IMR-90 (cell line): ENCODE measurements at regions not wholly inside any gene's neighbourhood (a gene's known extent, or its start where the extent isn't known, plus 50 kb on each side); places are given as distances from the start of the nearest gene placed in this dataset.

Experiments
- ATAC-seq: fragments of 200-7000 bp; cut with Tn5 transposase; 2 replicates; pipeline ENCODE4 v1.9.1; 2020; ENCODE audit warnings: low read depth, mild to moderate bottlenecking, moderate library complexity
- BruUV-seq: library from RNA; stranded (reverse); fragments of 400-500 nt; replicated peaks from 2 replicates; lab custom pipeline; 2021; lab: Mats Ljungman, UMichigan
- CTCF ChIA-PET: fragments of 300-600 bp; formaldehyde crosslinking; extraction: SDS; loops from one replicate; lab custom pipeline; 2021; ENCODE audit warnings: antibody characterized with exemption; lab: Yijun Ruan, JAX
- POLR2A ChIA-PET: fragments of 300-600 bp; sonication (Branson Sonifier 250); formaldehyde crosslinking; loops from one replicate; lab custom pipeline; 2022; ENCODE audit warnings: antibody characterized with exemption; ENCODE audit not compliant: unreplicated experiment; lab: Charles Lee
- DNase-seq: peaks from one replicate; pipeline ENCODE4 v3.0.0; 2013
- H2AFZ ChIP-seq: replicated peaks from 2 replicates; pipeline ENCODE3; 2013; ENCODE audit warnings: low read length, mild to moderate bottlenecking; ENCODE audit not compliant: poor library complexity
- H2AK5ac ChIP-seq: 2 replicates; pipeline ENCODE4 v1.6.1; 2013; ENCODE audit warnings: low read depth, low read length, inconsistent platforms
- H2AK9ac ChIP-seq: replicated peaks from 2 replicates; pipeline ENCODE3; 2013; ENCODE audit warnings: mild to moderate bottlenecking, low read depth, low read length, moderate library complexity; ENCODE audit not compliant: poor library complexity
- H2BK120ac ChIP-seq: 2 replicates; pipeline ENCODE4 v1.6.1; 2013; ENCODE audit warnings: low read depth, low read length, inconsistent platforms
- H2BK15ac ChIP-seq: 3 replicates; pipeline ENCODE4 v1.6.1; 2013; ENCODE audit warnings: low read depth, low read length, inconsistent platforms
- H2BK20ac ChIP-seq: 2 replicates; pipeline ENCODE4 v1.6.1; 2013; ENCODE audit warnings: low read depth, mild to moderate bottlenecking, inconsistent platforms, low read length, moderate library complexity
- H2BK5ac ChIP-seq: 2 replicates; pipeline ENCODE4 v1.6.1; 2013; ENCODE audit warnings: mild to moderate bottlenecking, low read depth, low read length, inconsistent platforms; ENCODE audit not compliant: poor library complexity, severe bottlenecking
- H3K14ac ChIP-seq: replicated peaks from 2 replicates; pipeline ENCODE4 v1.6.1; 2013; ENCODE audit warnings: low read depth, low read length, inconsistent platforms
- H3K18ac ChIP-seq: 2 replicates; pipeline ENCODE4 v1.6.1; 2013; ENCODE audit warnings: low read depth, low read length, control low read depth
- H3K23ac ChIP-seq: 2 replicates; pipeline ENCODE4 v1.6.1; 2013; ENCODE audit warnings: low read depth, low read length, inconsistent platforms
- H3K27ac ChIP-seq: 2 replicates; pipeline ENCODE4 v1.5.1; 2013; ENCODE audit warnings: mild to moderate bottlenecking, control low read depth, low read length; ENCODE audit not compliant: insufficient read depth
- H3K27me3 ChIP-seq: 2 replicates; pipeline ENCODE4 v1.6.1; 2013; ENCODE audit warnings: low read length; ENCODE audit not compliant: control insufficient read depth, insufficient read depth
- H3K36me3 ChIP-seq: 2 replicates; pipeline ENCODE4 v1.6.1; 2013; ENCODE audit warnings: low read length, mixed read lengths; ENCODE audit not compliant: control insufficient read depth, insufficient read depth
- H3K4ac ChIP-seq: 2 replicates; pipeline ENCODE4 v1.6.1; 2013; ENCODE audit warnings: low read depth, low read length, inconsistent platforms
- H3K4me1 ChIP-seq: 2 replicates; pipeline ENCODE4 v1.6.1; 2013; ENCODE audit warnings: low read length, mixed read lengths; ENCODE audit not compliant: control insufficient read depth, insufficient read depth
- H3K4me2 ChIP-seq: 2 replicates; pipeline ENCODE4 v1.6.1; 2013; ENCODE audit warnings: low read depth, mild to moderate bottlenecking, control low read depth, low read length, moderate library complexity
- H3K4me3 ChIP-seq: 2 replicates; pipeline ENCODE4 v1.5.1; 2013; ENCODE audit warnings: low read depth, mild to moderate bottlenecking, control low read depth, low read length, moderate library complexity; ENCODE audit not compliant: insufficient read depth
- H3K56ac ChIP-seq: 2 replicates; pipeline ENCODE4 v1.6.1; 2013; ENCODE audit warnings: low read length, inconsistent platforms; ENCODE audit not compliant: insufficient read depth; ENCODE audit errors: extremely low read depth
- H3K79me1 ChIP-seq, 2 experiments: 2 replicates each; pipeline ENCODE4 v1.6.1; 2013; ENCODE audit warnings: low read length in 2 of 2, inconsistent platforms in 1 of 2, low read depth in 1 of 2
- H3K9ac ChIP-seq: 2 replicates; pipeline ENCODE4 v1.6.1; 2013; ENCODE audit warnings: low read depth, low read length, control low read depth
- H3K9me1 ChIP-seq: 2 replicates; pipeline ENCODE4 v1.6.1; 2013; ENCODE audit warnings: low read length, inconsistent platforms; ENCODE audit not compliant: insufficient read depth
- H3K9me3 ChIP-seq: 2 replicates; pipeline ENCODE4 v1.6.1; 2013; ENCODE audit warnings: low read length; ENCODE audit not compliant: control insufficient read depth, insufficient read depth
- H4K20me1 ChIP-seq: 2 replicates; pipeline ENCODE4 v1.6.1; 2013; ENCODE audit warnings: low read length, inconsistent platforms; ENCODE audit not compliant: insufficient read depth
- H4K5ac ChIP-seq: 2 replicates; pipeline ENCODE4 v1.6.1; 2013; ENCODE audit warnings: mild to moderate bottlenecking, low read depth, low read length, control low read depth
- H4K8ac ChIP-seq, 2 experiments: 2 replicates each; pipeline ENCODE4 v1.6.1; 2013; ENCODE audit warnings: low read depth in 2 of 2, low read length in 2 of 2, control low read depth in 1 of 2, inconsistent platforms in 1 of 2
- H4K91ac ChIP-seq: 2 replicates; pipeline ENCODE4 v1.6.1; 2013; ENCODE audit warnings: low read depth, low read length, inconsistent platforms; ENCODE audit not compliant: insufficient read depth
- BHLHE40 ChIP-seq: fragments of 150-350 bp; IDR thresholded peaks from 2 replicates; pipeline ENCODE4 v1.6.1; 2016; ENCODE audit warnings: mild to moderate bottlenecking, low read depth, low read length
- CEBPB ChIP-seq: IDR thresholded peaks from 2 replicates; pipeline ENCODE4 v1.6.1; 2012; ENCODE audit warnings: low read depth, low read length, improper control_type of control experiment
- CHD1 ChIP-seq: IDR thresholded peaks from 2 replicates; pipeline ENCODE4 v1.6.1; 2012; ENCODE audit warnings: low read depth, low read length, improper control_type of control experiment
- CTCF ChIP-seq: conservative IDR thresholded peaks from 2 replicates; pipeline ENCODE4 v1.5.1; 2012; ENCODE audit warnings: mild to moderate bottlenecking, low read depth, low read length, improper control_type of control experiment
- ELK1 ChIP-seq: fragments of 150-350 bp; IDR thresholded peaks from 2 replicates; pipeline ENCODE4 v1.6.1; 2016; ENCODE audit warnings: low read depth, mild to moderate bottlenecking, low read length, moderate library complexity, borderline replicate concordance
- FOS ChIP-seq: fragments of 150-350 bp; IDR thresholded peaks from 2 replicates; pipeline ENCODE4 v1.6.1; 2016; ENCODE audit warnings: low read depth, low read length
- MAFK ChIP-seq: IDR thresholded peaks from 2 replicates; pipeline ENCODE4 v1.6.1; 2012; ENCODE audit warnings: low read depth, low read length, improper control_type of control experiment
- MAZ ChIP-seq: IDR thresholded peaks from 2 replicates; pipeline ENCODE4 v1.6.1; 2012; ENCODE audit warnings: low read depth, mild to moderate bottlenecking, low read length, improper control_type of control experiment, moderate library complexity, borderline replicate concordance
- MXI1 ChIP-seq: IDR thresholded peaks from 2 replicates; pipeline ENCODE4 v1.6.1; 2012; ENCODE audit warnings: low read depth, mild to moderate bottlenecking, low read length, moderate library complexity, borderline replicate concordance
- NFE2L2 ChIP-seq: fragments of 150-350 bp; IDR thresholded peaks from 2 replicates; pipeline ENCODE4 v1.6.1; 2016; ENCODE audit warnings: low read depth, mild to moderate bottlenecking, low read length
- POLR2A ChIP-seq: IDR thresholded peaks from 2 replicates; pipeline ENCODE4 v1.6.1; 2012; ENCODE audit warnings: mild to moderate bottlenecking, low read depth, low read length
- RAD21 ChIP-seq: IDR thresholded peaks from 2 replicates; pipeline ENCODE4 v1.6.1; 2012; ENCODE audit warnings: low read length, improper control_type of control experiment
- RCOR1 ChIP-seq: IDR thresholded peaks from 2 replicates; pipeline ENCODE4 v1.6.1; 2012; ENCODE audit warnings: mild to moderate bottlenecking, low read length, improper control_type of control experiment; ENCODE audit not compliant: insufficient replicate concordance
- RFX5 ChIP-seq: IDR thresholded peaks from 2 replicates; pipeline ENCODE4 v1.8.0; 2012; ENCODE audit warnings: low read depth, mild to moderate bottlenecking, low read length, moderate library complexity
- SMC3 ChIP-seq: fragments of 150-350 bp; IDR thresholded peaks from 2 replicates; pipeline ENCODE4 v1.6.1; 2016; ENCODE audit warnings: low read depth, mild to moderate bottlenecking, antibody characterized with exemption, low read length, moderate library complexity
- USF2 ChIP-seq: fragments of 150-350 bp; IDR thresholded peaks from 2 replicates; pipeline ENCODE4 v1.6.1; 2017; ENCODE audit warnings: mild to moderate bottlenecking, antibody characterized with exemption, low read length, low read depth
- WGBS, 2 experiments: methylation state at CpG; one replicate each; pipeline versions ENCODE4 v1.1.5 to v1.1.7; 2013; ENCODE audit warnings: missing lambda C conversion rate in 2 of 2; ENCODE audit not compliant: insufficient read length in 1 of 2; ENCODE audit errors: extremely low coverage in 2 of 2; 5-methylcytosine and 5-hydroxymethylcytosine counted together
- dilution Hi-C: fragments of 300-500 bp; cut with HindIII; formaldehyde crosslinking; loops from one replicate; pipeline ENCODE4 v1.14.3; 2018; ENCODE audit warnings: low sequenced_read_pairs; ENCODE audit not compliant: unreplicated experiment
- in situ Hi-C: fragments of 300-500 bp; cut with MboI; formaldehyde crosslinking; loops from 3 replicates; pipeline ENCODE4 v1.14.3; 2019; ENCODE audit warnings: low sequenced_read_pairs, inconsistent platforms, mixed read lengths
- intact Hi-C: fragments of 100-400 bp; cut with micrococcal nuclease; formaldehyde crosslinking; loops from 2 replicates; pipeline ENCODE4 v1.10.0; 2022

- dilution Hi-C loops, result no loop called here
- POLR2A ChIA-PET, result no interaction called here
These were observed 453.7 kb downstream of the RPL10L start for GRCh38 chr14:46197856-46198255.

More at GRCh38 chr14:46197856-46198255, 453.7 kb downstream of the RPL10L start:
- H3K14ac ChIP-seq, result no peak overlapping the region
- no peak overlapping the region for H3K23ac ChIP-seq
- BruUV-seq, result no TSS peak
- TF ChIP-seq ELK1 (no peak), RAD21 (no peak), SMC3 (no peak), CEBPB (no peak), CHD1 (no peak), MAZ (no peak), RFX5 (no peak), NFE2L2 (no peak), MAFK (no peak), CTCF (no peak), FOS (no peak), BHLHE40 (no peak), MXI1 (no peak), RCOR1 (no peak), USF2 (no peak), POLR2A (no peak)
- peaks cover 8% of the 10 kb centered on the region for H3K9me3 ChIP-seq
- H4K8ac ChIP-seq, result no peak overlapping the region
- no peak for DNase-seq
- no peak overlapping the region for H3K4ac ChIP-seq
- H3K4me1 ChIP-seq, result no peaks in the 10 kb centered on the region
- H3K9me1 ChIP-seq, result no peaks in the 10 kb centered on the region
- no peak overlapping the region for H3K18ac ChIP-seq
- H4K20me1 ChIP-seq, result no peaks in the 10 kb centered on the region
- no peak overlapping the region for H3K9ac ChIP-seq
- H4K91ac ChIP-seq, result no peak overlapping the region
- H3K56ac ChIP-seq, result no peak overlapping the region
- no peak overlapping the region for H2BK20ac ChIP-seq
- in situ Hi-C loops (no loop called here), intact Hi-C loops (no loop called here)
- ATAC-seq, result no peak
- no peak overlapping the region for H2AFZ ChIP-seq
- WGBS, 2 experiments, result no CpG with 5 or more reads among the region's 4 CpGs
- H2AK5ac ChIP-seq, result no peak overlapping the region
- H2BK15ac ChIP-seq, result no peak overlapping the region
- no peak overlapping the region for H2BK5ac ChIP-seq
- H3K79me1 ChIP-seq, result no peaks in the 10 kb centered on the region
- H3K4me2 ChIP-seq, result no peak overlapping the region
- no peaks in the 10 kb centered on the region for H3K27me3 ChIP-seq
- H4K5ac ChIP-seq, result no peak overlapping the region
- no peak overlapping the region for H3K27ac ChIP-seq
- H3K4me3 ChIP-seq, result no peak overlapping the region
- H2AK9ac ChIP-seq, result no peak overlapping the region
- no peak overlapping the region for H2BK120ac ChIP-seq
- H3K36me3 ChIP-seq, result no peaks in the 10 kb centered on the region
- CTCF ChIA-PET, result interaction anchor here (0.6 kb wide), 1 partner anchor 753 kb away, joined by 6 read pairs; no protein-coding TSS in a partner anchor
